ENCODE measurements at regions not wholly inside any gene's neighbourhood (a gene's known extent, or its start where the extent isn't known, plus 50 kb on each side); places are given as distances from the start of the nearest gene placed in this dataset.
"Not testable (repeated sequence)": the region's sequence is repeated elsewhere in the genome, so short reads cannot be mapped to it uniquely, and the experiment has no call there.

DNA sequence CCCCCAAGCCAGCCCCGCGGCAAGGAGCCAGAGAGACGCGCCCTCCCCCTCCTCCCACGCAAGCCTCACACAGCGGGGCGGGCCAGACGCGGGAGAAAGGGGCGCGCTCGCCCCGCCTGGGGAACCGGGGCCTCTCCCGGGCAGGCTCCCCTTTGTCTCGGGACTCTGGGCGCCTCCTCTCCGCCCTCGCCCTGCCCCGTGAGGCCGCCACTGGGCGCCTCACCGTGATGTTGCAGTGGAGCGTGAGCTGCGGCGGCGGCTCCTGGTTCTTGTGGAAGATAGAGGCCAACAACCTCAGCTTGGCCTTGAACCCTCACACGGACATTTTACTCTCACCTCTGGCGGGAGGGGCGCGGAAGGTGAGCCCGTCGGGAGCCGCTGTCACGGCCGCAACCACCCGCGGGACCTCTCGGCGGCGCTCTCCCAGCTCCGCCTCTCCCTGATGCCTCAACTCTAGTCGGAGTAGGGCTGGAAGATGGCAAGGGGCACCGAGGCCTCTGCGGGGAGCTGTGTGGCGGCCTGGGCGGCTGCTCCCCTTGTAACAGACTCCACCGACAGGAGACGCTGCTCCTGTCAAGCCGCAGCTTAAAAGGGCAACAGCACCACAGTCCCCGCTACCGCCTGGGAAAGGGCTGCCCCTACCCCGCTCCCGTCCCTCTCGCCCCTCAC is 179.2 kb upstream of the ZSCAN2 start:
- DNase-seq (ENCODE audit: low read depth in 2 of 2): not testable (repeated sequence)

DNA sequence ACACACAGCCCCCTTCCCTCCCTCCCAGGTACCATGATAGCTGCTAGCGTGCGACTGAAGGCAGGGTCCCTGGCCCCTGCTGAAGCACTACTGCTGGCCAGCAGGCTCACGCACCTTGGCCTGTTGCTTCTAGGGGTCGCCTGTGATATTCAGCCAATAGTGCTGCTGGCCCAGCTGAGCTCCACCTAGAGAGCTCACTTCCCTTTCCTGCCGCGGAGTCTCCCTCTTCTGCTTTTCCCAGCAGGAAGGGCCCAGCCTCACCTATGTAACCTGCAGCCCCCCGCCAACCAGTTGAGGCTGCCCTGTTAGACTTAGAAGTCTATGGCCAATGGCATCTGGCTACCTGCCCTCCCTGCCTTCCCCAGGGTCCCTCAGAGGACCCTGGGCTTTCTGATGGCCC is 175.5 kb upstream of the ZSCAN2 start:
- DNase-seq (ENCODE audit: low read depth in 2 of 2): not testable (repeated sequence)

GRCh38 chr15:84473305-84473877 is 127.4 kb upstream of the ZSCAN2 start:
- DNase-seq (ENCODE audit: low read depth in 2 of 2): not testable (repeated sequence)

- DNase-seq (ENCODE audit: low read depth in 2 of 2): not testable (repeated sequence)
Observed at GRCh38 chr15:84476364-84477033, 124.3 kb upstream of the ZSCAN2 start.

- not testable (repeated sequence) for DNase-seq (ENCODE audit: low read depth in 2 of 2)
Observed at GRCh38 chr15:84477550-84477949, 123.3 kb upstream of the ZSCAN2 start.

DNA sequence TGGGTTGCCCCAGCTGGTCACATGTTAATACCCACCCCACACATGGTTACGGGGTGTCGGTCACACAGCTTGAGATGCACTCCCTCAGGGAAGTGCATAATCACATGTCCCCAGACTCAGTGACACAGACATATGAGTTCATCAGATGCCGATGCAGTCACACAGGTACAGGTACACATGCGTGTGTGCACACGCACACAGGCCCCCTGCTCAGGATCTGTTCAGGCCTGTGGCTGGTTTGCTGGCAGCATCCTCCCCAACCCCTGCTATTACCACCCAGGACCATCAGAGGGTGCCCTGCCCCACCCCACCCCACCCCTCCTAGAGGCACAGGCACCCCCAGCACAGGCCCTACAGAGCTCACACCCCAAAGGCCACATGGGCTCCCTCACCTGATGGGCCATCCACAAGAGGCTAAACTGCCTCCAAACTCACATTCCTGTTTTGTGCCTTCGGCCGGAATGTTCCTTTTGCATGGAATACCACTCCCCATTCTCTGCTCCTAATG is 120.6 kb upstream of the ZSCAN2 start:
- not testable (repeated sequence) for DNase-seq (ENCODE audit: low read depth in 2 of 2)

DNA sequence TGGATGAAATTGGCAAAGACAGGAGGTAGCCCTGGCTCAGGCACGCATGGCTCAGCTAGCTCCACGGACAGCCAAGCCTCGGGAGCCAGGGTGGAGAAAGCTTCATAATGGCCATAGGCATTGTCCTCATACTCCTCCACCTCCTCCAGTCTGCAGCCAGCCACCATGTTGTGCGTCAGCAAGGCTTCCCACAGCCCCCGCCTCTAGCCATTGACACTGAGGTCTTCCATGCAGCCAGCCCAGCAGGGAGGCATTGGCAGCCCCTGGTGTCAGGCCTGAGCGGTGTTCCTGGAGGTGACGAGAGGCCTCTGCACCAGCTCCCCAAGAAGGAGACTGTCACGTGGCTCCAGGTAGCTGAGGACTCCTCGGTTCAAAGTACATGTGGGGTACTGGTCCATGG is 117.0 kb upstream of the ZSCAN2 start:
- DNase-seq (ENCODE audit: low read depth in 2 of 2): not testable (repeated sequence)

GRCh38 chr15:84500165-84500889 is 100.5 kb upstream of the ZSCAN2 start:
- peak; percentile 10 to 16 for DNase-seq (ENCODE audit: low read depth in 2 of 2)

GRCh38 chr15:84503101-84503500 is 97.7 kb upstream of the ZSCAN2 start:
- DNase-seq (ENCODE audit: low read depth in 2 of 2): not testable (repeated sequence)

DNA sequence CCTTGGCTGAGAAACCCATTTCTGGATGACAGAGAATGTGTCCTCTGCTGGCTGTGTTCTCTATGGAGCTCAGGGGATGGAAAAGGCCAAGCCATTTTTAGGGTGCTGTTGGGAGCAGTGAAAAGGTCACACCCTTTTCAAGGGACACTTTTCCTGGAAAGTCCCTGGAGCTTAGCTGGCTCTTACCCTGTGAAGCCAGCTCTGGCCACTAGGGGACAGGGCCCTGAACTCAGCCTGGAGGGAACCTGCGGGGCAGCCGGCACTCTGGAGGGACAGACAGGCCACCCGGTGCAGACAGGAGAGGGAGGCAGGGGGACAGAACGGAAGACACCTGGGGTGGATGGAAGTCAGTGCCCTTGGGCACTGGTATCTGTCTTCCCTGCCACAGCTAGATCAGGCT is 95.3 kb upstream of the ZSCAN2 start:
- DNase-seq (ENCODE audit: low read depth in 2 of 2): not testable (repeated sequence)

DNA sequence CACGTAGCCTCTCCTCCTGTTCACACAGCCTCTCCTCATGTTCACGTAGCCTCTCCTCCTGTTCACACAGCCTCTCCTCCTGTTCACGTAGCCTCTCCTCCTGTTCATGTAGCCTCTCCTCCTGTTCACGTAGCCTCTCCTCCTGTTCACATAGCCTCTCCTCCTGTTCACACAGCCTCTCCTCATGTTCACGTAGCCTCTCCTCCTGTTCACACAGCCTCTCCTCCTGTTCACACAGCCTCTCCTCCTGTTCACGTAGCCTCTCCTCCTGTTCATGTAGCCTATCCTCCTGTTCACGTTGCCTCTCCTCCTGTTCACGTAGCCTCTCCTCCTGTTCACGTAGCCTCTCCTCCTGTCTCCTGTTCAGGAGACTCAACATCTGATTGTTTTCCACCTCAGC is 88.5 kb upstream of the ZSCAN2 start:
- not testable (repeated sequence) for DNase-seq (ENCODE audit: low read depth in 2 of 2)

DNA sequence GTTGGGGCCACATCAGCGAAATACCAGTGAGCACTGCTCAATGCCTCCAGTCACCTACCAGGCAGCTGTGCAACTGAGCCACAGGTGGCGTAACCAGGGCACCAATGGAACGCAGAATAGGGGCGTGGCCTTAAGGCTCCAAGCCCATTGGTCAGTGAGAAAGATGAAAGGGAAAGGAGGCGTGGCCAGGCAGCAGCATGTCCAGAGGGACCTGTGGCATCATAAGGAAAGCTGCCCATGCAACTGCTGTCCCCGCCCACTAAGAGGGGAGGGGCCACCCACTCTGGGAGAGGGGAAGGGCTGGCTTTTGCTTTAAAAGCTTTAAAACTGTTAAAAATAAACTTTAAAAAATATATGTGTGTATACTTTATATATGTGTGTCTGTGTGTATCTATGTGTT is 84.0 kb upstream of the ZSCAN2 start:
- not testable (repeated sequence) for DNase-seq (ENCODE audit: low read depth in 2 of 2)

- DNase-seq (ENCODE audit: low read depth in 2 of 2): not testable (repeated sequence)
Observed at GRCh38 chr15:84525491-84526344, 75.1 kb upstream of the ZSCAN2 start.

GRCh38 chr15:84530751-84531150 is 70.1 kb upstream of the ZSCAN2 start:
- DNase-seq (ENCODE audit: low read depth in 2 of 2): not testable (repeated sequence)

- not testable (repeated sequence) for DNase-seq (ENCODE audit: low read depth in 2 of 2)
Observed at GRCh38 chr15:84531223-84531622, 69.6 kb upstream of the ZSCAN2 start.

GRCh38 chr15:84531709-84532367 is 69.0 kb upstream of the ZSCAN2 start:
- not testable (repeated sequence) for DNase-seq (ENCODE audit: low read depth in 2 of 2)

- DNase-seq (ENCODE audit: low read depth in 2 of 2): not testable (repeated sequence)
Observed at GRCh38 chr15:84533705-84534104, 67.1 kb upstream of the ZSCAN2 start.

DNA sequence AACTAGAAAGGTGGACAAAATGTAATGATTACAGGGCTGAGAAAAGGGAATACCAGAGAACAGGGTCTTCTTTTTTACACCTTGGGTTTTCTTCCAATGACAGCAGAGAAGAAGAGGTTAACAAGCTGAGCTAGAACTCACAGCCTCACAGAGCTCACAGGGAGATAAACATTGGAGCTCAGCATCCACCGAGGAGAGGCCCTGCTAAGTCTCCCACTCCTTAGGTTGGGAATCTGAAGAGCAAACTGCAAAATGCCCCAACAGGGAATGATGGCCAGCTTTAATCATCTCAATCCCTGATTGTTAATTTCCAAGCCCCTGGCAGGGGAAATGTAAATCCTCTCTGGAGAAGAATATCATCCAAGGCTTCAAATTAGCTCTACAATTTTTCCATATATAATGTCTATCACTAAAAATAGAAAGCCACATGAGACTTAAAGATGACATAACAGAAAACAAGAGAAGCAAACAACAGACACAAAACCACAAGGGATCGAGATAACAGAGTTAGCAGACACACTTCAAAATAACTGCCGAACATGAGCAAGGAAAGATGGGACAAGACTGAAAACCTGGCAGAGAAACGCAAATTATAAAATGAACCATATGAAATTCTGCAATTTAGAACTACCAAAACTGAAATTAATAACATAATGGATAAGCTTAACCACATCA is 66.1 kb upstream of the ZSCAN2 start:
- DNase-seq (ENCODE audit: low read depth in 2 of 2): not testable (repeated sequence)

- DNase-seq (ENCODE audit: low read depth in 2 of 2): not testable (repeated sequence)
Observed at GRCh38 chr15:84536181-84536580, 64.6 kb upstream of the ZSCAN2 start.

- not testable (repeated sequence) for DNase-seq (ENCODE audit: low read depth in 2 of 2)
Observed at GRCh38 chr15:84544586-84544985, 56.2 kb upstream of the ZSCAN2 start.
